GM19240 (cell line): ENCODE measurements at regions not wholly inside any gene's neighbourhood (a gene's known extent, or its start where the extent isn't known, plus 50 kb on each side); places are given as distances from the start of the nearest gene placed in this dataset.

ENCODE experiments used
- DNase-seq: peaks from one replicate; pipeline ENCODE4 v3.0.0; 2011; ENCODE audit warnings: low spot score; ENCODE audit not compliant: insufficient read length

GRCh38 chr5:159695741-159696294 is 220.5 kb upstream of the ADRA1B start:
- DNase-seq = no peak

DNA sequence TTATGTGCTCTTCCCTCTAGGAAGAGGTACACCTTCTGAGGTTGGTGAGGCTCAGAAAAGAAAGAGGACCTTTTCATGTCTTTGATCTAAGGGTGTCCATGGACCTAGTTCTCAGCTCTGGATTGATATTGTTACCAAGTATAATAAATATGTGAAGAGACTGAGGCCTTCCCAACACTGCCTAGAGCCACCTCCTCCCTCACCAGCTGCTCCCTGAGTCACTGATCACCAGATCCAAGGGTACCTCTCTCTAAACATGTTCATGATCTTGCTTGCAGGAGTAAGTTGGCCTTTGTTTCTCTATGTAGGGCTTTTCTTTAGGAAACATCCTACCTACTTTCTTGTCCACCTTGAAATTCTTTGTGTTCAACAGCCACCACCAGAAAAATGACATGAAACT is 218.8 kb upstream of the ADRA1B start:
- no peak for DNase-seq

GRCh38 chr5:159698322-159698721 is 218.0 kb upstream of the ADRA1B start:
- no peak for DNase-seq

- DNase-seq = no peak
These were observed 216.3 kb upstream of the ADRA1B start for GRCh38 chr5:159700016-159700415.

- no peak for DNase-seq
These were observed 214.0 kb upstream of the ADRA1B start for GRCh38 chr5:159702301-159702700.

DNA sequence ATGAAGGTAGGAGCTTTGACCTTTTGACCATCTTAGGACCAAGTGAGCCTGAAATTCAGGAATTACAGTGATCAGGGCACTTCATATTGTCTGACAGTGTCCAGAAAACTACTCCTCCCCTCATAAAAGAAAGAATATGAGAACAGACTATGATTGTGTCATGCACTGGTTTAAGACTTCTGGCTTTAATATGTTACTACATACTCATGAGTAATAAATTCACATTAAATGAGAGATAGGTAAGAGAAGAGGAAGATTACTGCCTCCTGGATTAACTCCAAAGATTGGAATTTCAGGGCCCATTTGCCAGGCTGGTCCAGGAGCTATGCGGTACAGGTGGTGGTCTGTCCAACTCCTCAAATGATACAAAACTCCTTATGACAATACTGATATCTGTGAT is 213.5 kb upstream of the ADRA1B start:
- DNase-seq = no peak

DNA sequence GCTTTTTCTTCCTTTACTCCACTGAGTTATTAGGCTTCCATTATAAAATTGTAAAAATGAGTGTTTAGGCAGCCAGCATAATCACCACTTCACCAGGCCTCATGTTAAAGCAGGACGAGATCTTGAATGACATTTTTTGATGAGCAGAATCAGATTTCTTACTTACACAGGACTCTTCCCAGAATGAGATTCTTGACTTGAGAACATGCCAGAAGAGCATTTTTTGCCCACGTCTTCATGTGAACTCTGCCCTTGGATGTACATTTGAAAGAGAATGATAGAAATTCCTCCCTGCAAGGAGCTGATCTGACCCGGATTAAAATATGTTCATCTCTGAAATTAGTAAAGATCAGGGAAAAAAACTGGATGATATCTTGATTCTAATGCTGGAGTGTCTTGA is 212.1 kb upstream of the ADRA1B start:
- no peak for DNase-seq

- DNase-seq = no peak
These were observed 210.3 kb upstream of the ADRA1B start for GRCh38 chr5:159705948-159706347.

DNA sequence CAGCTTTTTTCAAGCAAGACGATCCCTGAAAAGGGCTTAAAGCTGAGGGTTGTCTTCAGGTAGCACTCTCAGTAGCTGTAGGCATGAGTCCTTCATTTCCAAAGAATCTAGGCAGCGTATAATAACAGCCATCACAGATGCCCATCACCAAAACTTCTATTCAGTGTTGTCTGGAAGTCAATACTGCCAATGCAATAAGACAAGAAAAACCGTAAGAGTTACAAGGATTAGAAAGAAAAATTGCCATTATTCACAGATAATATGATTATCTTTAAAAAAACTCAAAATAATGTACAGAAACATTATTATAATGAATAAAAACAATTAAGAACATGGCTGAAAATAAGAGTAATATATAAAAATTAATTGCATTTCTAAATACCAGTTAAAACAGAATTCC is 208.2 kb upstream of the ADRA1B start:
- DNase-seq = no peak

DNA sequence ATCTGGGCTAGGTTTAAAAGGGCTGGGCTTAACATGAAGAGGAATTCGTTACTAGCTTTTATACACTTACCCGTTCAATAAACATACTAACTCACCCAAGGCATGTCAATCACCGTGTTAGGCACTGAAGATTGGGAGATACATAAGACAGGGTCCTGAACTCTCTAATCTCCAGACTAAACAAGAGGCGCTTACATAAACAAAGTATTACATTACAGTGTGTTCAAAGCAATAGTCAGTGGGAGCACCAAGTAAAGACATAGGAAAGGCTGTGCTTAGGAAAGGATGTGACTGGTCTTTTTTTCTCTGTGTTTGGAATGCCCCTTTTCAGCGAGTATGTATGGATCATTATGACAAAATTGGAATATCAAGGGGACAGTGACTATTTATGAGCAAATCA is 203.6 kb upstream of the ADRA1B start:
- no peak for DNase-seq

- DNase-seq = no peak
These were observed 203.0 kb upstream of the ADRA1B start for GRCh38 chr5:159713254-159713653.

DNA sequence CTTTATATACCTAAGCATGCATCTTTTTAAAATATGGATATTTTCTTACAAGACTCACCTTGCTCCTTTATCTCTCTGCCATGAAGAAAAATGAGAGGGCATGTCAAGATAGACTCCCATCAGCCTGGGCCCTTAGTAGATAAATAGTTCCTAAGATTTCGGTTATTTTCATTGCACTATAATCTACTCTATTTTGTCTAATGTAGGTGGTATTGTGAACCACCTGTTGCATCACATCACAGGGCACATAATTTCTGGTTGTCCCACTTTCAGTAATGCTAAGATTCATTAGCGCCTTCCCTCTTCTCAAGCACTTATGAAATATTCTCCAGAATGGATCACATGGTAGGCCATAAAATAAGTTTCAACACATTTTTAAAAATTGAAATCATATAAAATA is 202.5 kb upstream of the ADRA1B start:
- no peak for DNase-seq

GRCh38 chr5:159725475-159725874 is 190.8 kb upstream of the ADRA1B start:
- DNase-seq = no peak

GRCh38 chr5:159727167-159727566 is 189.1 kb upstream of the ADRA1B start:
- DNase-seq = no peak

DNA sequence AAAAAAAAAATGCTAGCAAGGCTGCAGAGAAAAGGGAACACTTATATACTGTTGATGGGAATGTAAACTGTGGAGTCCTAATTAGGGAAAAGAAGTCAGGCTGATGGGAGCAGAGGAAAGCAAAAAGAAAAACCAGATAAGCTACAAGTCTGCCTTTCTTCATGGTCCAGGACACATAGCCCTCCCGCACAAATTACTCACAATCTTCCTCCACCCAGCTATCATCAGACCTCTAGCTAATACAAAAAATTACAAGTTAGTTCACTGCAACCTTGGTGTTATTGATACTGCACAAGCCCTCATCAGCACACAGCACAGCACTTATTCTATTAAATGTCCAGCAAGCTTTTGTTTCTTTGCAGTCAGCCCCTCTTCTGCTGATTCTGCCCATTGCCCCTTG is 186.0 kb upstream of the ADRA1B start:
- no peak for DNase-seq

DNA sequence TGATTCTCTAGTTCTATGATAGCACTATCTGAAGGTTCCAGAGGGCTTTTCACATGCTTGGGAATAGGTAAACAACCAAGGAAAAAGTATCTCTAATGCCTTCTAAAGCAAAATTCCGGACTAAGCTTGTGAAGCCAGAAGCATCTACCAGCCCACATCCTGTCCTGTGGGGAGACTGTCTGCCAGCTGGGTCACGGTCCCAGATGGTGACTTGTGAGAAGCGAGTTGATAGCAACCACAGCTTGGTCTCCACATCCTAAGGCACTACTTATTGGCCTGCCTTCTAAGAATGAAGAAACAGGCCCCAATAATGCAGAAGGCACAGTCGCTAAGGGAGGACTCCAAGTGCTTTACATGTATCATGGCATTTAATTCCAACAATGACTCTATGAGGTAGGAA is 184.1 kb upstream of the ADRA1B start:
- no peak for DNase-seq

DNA sequence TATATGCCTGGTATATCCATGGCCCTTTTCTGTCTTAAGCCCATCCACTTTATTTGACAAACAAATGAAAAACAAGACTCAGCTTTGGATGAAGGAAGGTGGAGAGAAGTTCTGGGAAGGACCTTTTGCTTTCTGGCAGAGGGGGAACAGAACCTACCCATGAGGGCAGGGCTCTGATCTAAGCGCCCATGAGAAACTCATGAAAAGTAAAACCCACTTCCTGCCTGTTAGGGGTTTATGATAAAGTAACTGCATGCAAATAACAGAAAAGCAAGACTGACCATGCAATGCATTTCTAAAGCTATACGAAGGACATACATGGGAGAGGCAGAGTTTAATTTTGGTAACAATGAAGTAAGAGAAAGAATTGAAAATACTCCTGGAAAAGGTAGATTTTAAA is 181.9 kb upstream of the ADRA1B start:
- no peak for DNase-seq

- DNase-seq = no peak
These were observed 181.2 kb upstream of the ADRA1B start for GRCh38 chr5:159735036-159735435.

DNA sequence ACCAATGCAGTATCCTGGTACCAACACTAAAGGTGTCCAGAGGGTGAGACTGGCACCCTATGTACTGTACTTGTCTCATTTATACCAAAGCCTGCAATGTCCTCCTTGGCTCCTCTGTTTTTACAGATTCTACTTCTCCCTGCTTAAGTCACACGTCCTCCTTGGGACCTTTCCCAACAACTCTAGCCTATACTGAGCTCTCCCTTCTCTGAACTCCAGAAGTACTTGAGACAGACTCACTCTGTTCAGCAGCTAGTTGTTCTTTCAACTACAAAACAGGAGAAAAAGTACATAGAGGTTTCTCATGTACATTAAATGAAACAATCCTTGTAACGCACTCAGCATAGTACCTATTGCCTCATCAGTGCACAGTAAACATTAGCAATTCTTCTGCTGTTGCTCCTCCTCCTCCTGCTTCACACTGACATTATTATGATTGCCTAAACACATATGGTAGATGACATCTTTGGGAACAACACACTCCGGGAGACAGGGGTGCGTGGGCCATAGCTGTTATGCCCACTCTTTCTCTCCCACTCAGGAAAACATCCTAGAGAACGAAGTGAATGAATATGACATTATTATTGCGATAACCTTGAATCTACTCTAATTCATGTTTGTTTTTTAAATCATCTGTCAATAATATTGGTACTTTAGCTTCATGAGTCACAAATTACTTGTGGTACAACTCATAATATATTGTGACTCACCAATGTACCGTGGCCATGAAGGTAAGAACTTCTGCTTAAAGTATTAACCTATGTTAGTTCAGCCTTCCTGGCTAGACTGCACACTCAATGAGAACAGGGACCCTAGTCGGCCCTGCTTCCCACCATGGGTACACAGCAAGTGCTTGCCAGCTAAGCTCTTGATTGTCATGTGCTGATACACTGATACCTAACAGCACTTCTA is 180.3 kb upstream of the ADRA1B start:
- DNase-seq = no peak

DNA sequence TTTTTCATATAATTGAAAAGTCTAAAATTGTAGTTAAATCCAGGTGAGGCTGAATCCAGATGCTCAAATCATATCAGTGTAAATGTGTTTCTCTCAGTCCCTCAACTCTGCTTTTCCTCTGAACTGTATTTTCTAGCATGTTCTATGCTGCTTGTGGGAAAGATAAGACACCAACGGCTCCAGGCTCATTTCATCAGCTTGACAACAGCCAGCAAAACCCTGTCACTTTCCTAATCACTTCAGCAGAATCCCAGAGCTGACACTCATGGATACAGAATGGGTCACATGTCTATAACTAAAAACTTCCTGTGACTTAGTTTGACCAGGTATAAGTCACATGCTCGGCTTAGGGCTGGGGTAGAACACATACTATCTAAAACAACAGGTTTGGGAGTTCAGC is 179.4 kb upstream of the ADRA1B start:
- no peak for DNase-seq

GRCh38 chr5:159737263-159737662 is 179.0 kb upstream of the ADRA1B start:
- no peak for DNase-seq

GRCh38 chr5:159741829-159742322 is 174.4 kb upstream of the ADRA1B start:
- no peak for DNase-seq

DNA sequence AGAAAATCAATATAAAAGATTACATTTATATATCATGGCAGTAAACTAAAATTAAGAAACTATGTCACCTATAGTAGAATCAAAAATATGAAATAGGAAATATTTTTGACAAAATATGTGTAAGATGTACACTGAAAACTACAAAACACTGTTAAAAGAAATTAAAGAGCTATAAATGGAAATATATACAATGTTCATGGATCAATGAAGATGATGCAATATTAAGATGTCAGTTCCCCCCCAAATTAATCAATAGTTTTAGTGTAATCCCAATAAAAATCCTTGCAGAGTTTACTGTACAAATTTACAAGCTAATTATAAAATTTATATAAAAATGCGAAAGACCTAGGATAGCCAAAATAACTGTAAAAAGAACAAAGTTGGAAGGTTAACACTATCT is 173.0 kb upstream of the ADRA1B start:
- DNase-seq = no peak
